HEK293 (cell line): ENCODE measurements at regions not wholly inside any gene's neighbourhood (a gene's known extent, or its start where the extent isn't known, plus 50 kb on each side); places are given as distances from the start of the nearest gene placed in this dataset.

Source experiments
- CTCF ChIP-seq: fragments of 450-650 bp; formaldehyde crosslinking; IDR thresholded peaks from 2 replicates; pipeline ENCODE4 v1.5.1; 2016; ENCODE audit warnings: missing biosample characterization, missing genetic modification characterization
- ELK4 ChIP-seq: IDR thresholded peaks from 2 replicates; pipeline ENCODE4 v1.6.1; 2011; ENCODE audit warnings: mild to moderate bottlenecking, low read depth, low read length, borderline replicate concordance
- HOXA7 ChIP-seq: sonication (generic); formaldehyde crosslinking; IDR thresholded peaks from 2 replicates; pipeline ENCODE4 v1.8.1; 2022; ENCODE audit warnings: missing genetic modification reagents, borderline replicate concordance
- YY1 ChIP-seq: fragments of 450-650 bp; formaldehyde crosslinking; IDR thresholded peaks from 2 replicates; pipeline ENCODE4 v1.5.1; 2018; ENCODE audit warnings: missing biosample characterization, missing genetic modification characterization
- ZNF416 ChIP-seq: fragments of 450-650 bp; formaldehyde crosslinking; IDR thresholded peaks from 2 replicates; pipeline ENCODE4 v1.5.1; 2016; ENCODE audit warnings: missing biosample characterization, missing genetic modification characterization

GRCh38 chr4:83212041-83212851 is 72.4 kb downstream of the COQ2 start:
- TF ChIP-seq ELK4, result no peak
- no peak for TF ChIP-seq HOXA7 (CRISPR knock-in tag)
- no peak for TF ChIP-seq YY1 (tag by site-specific recombination)
- no peak for TF ChIP-seq ZNF416 (tag by site-specific recombination)
- no peak for TF ChIP-seq CTCF (tag by site-specific recombination)
